SK-N-SH treated with all-trans-retinoic acid at 6 μM for 48 hours (cell line): ENCODE measurements at regions not wholly inside any gene's neighbourhood (a gene's known extent, or its start where the extent isn't known, plus 50 kb on each side); places are given as distances from the start of the nearest gene placed in this dataset.

ENCODE experiments used
- ATAC-seq: fragments of 200-7000 bp; cut with Tn5 transposase; 3 replicates; pipeline ENCODE4 v1.9.1; 2020; ENCODE audit warnings: mild to moderate bottlenecking, moderate library complexity
- ARNTL ChIP-seq: fragments of 450-650 bp; formaldehyde crosslinking; IDR thresholded peaks from 2 replicates; pipeline ENCODE4 v1.5.0; 2020; ENCODE audit warnings: low read depth, mild to moderate bottlenecking, moderate library complexity, borderline replicate concordance
- CSDC2 ChIP-seq: fragments of 250-450 bp; sonication (Bioruptor Pico); IDR thresholded peaks from 2 replicates; pipeline ENCODE4 v1.5.0; 2020; ENCODE audit warnings: mild to moderate bottlenecking, moderate library complexity
- ESRRG ChIP-seq: fragments of 250-450 bp; sonication (Bioruptor Pico); IDR thresholded peaks from 2 replicates; pipeline ENCODE4 v1.6.1; 2021; ENCODE audit warnings: mild to moderate bottlenecking
- GLIS3 ChIP-seq: fragments of 250-450 bp; sonication (Bioruptor Pico); IDR thresholded peaks from 2 replicates; pipeline ENCODE4 v1.5.0; 2020; ENCODE audit warnings: mild to moderate bottlenecking, moderate library complexity
- ISL1 ChIP-seq: fragments of 250-450 bp; sonication (Bioruptor Pico); IDR thresholded peaks from 2 replicates; pipeline ENCODE4 v2.1.2; 2022; ENCODE audit warnings: mild to moderate bottlenecking, moderate library complexity
- PATZ1 ChIP-seq: fragments of 250-450 bp; sonication (Bioruptor Pico); IDR thresholded peaks from 2 replicates; pipeline ENCODE4 v1.8.0; 2020; ENCODE audit warnings: mild to moderate bottlenecking, moderate library complexity, borderline replicate concordance
- PPARA ChIP-seq: fragments of 250-450 bp; sonication (Bioruptor Pico); IDR thresholded peaks from 2 replicates; pipeline ENCODE4 v1.5.0; 2020; ENCODE audit warnings: mild to moderate bottlenecking, borderline replicate concordance
- RARB ChIP-seq: fragments of 250-450 bp; sonication (Bioruptor Pico); IDR thresholded peaks from 2 replicates; pipeline ENCODE4 v1.8.0; 2021; ENCODE audit warnings: mild to moderate bottlenecking, moderate library complexity
- SNAI2 ChIP-seq: fragments of 250-450 bp; sonication (Bioruptor Pico); IDR thresholded peaks from 2 replicates; pipeline ENCODE4 v1.5.0; 2020; ENCODE audit warnings: mild to moderate bottlenecking, moderate library complexity
- TCF4 ChIP-seq: fragments of 250-450 bp; sonication (Bioruptor Pico); IDR thresholded peaks from 2 replicates; pipeline ENCODE4 v1.8.0; 2021; ENCODE audit warnings: mild to moderate bottlenecking, moderate library complexity, borderline replicate concordance
- TOX ChIP-seq: fragments of 250-450 bp; sonication (Bioruptor Pico); IDR thresholded peaks from 2 replicates; pipeline ENCODE4 v1.8.0; 2021; ENCODE audit warnings: mild to moderate bottlenecking, moderate library complexity, borderline replicate concordance
- TSHZ2 ChIP-seq: fragments of 250-450 bp; sonication (Bioruptor Pico); IDR thresholded peaks from 2 replicates; pipeline ENCODE4 v1.5.0; 2020; ENCODE audit warnings: mild to moderate bottlenecking, moderate library complexity
- ZC3H10 ChIP-seq: fragments of 250-450 bp; sonication (Bioruptor Pico); IDR thresholded peaks from 2 replicates; pipeline ENCODE4 v1.5.1; 2021; ENCODE audit warnings: mild to moderate bottlenecking, moderate library complexity
- ZFP3 ChIP-seq: fragments of 250-450 bp; sonication (Bioruptor Pico); IDR thresholded peaks from 2 replicates; pipeline ENCODE4 v1.5.0; 2020; ENCODE audit warnings: mild to moderate bottlenecking, moderate library complexity
- ZFP30 ChIP-seq: fragments of 450-650 bp; formaldehyde crosslinking; IDR thresholded peaks from 2 replicates; pipeline ENCODE4 v1.5.0; 2022; ENCODE audit warnings: mild to moderate bottlenecking, moderate library complexity
- ZNF70 ChIP-seq: fragments of 450-650 bp; formaldehyde crosslinking; IDR thresholded peaks from 2 replicates; pipeline ENCODE4 v1.5.0; 2020; ENCODE audit warnings: mild to moderate bottlenecking, moderate library complexity
- ZNF8 ChIP-seq: fragments of 450-650 bp; formaldehyde crosslinking; IDR thresholded peaks from 2 replicates; pipeline ENCODE4 v1.5.0; 2020; ENCODE audit warnings: mild to moderate bottlenecking, moderate library complexity
- TF ChIP-seq, protein P1 (sequence below): fragments of 250-450 bp; sonication (Bioruptor Pico); IDR thresholded peaks from 2 replicates; pipeline ENCODE4 v1.5.1; 2020; ENCODE audit warnings: low read depth, mild to moderate bottlenecking, moderate library complexity
- TF ChIP-seq, protein P2 (sequence below): fragments of 250-450 bp; sonication (Bioruptor Pico); IDR thresholded peaks from 2 replicates; pipeline ENCODE4 v1.8.0; 2021; ENCODE audit warnings: low read depth, mild to moderate bottlenecking, moderate library complexity, borderline replicate concordance
- TF ChIP-seq, protein P3 (sequence below): fragments of 250-450 bp; sonication (Bioruptor Pico); IDR thresholded peaks from 2 replicates; pipeline ENCODE4 v1.5.1; 2021; ENCODE audit warnings: mild to moderate bottlenecking, moderate library complexity

- no peak for ATAC-seq
- TF ChIP-seq TCF4 (CRISPR knock-in tag) (no peak), TOX (CRISPR knock-in tag) (no peak), CSDC2 (CRISPR knock-in tag) (no peak)
Measured at GRCh38 chr10:90326498-90327267, 531.2 kb downstream of the HTR7 start.

GRCh38 chr10:90327611-90328010, 530.2 kb downstream of the HTR7 start:
- TF ChIP-seq PATZ1 (CRISPR knock-in tag) (no peak), ZC3H10 (CRISPR knock-in tag) (no peak), SNAI2 (no peak), CSDC2 (CRISPR knock-in tag) (no peak), PPARA (no peak), ZNF8 (CRISPR knock-in tag) (no peak)
- TF ChIP-seq, protein P1, sequence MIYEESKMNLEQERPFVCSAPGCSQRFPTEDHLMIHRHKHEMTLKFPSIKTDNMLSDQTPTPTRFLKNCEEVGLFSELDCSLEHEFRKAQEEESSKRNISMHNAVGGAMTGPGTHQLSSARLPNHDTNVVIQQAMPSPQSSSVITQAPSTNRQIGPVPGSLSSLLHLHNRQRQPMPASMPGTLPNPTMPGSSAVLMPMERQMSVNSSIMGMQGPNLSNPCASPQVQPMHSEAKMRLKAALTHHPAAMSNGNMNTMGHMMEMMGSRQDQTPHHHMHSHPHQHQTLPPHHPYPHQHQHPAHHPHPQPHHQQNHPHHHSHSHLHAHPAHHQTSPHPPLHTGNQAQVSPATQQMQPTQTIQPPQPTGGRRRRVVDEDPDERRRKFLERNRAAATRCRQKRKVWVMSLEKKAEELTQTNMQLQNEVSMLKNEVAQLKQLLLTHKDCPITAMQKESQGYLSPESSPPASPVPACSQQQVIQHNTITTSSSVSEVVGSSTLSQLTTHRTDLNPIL (CRISPR knock-in tag): no peak
- ATAC-seq: no peak

GRCh38 chr10:90328459-90328858, 529.4 kb downstream of the HTR7 start:
- TF ChIP-seq TOX (CRISPR knock-in tag): no peak
- no peak for TF ChIP-seq TSHZ2 (CRISPR knock-in tag)
- no peak for TF ChIP-seq ZNF70 (CRISPR knock-in tag)
- no peak for TF ChIP-seq TCF4 (CRISPR knock-in tag)
- no peak for TF ChIP-seq ISL1
- TF ChIP-seq, protein P1 (CRISPR knock-in tag): no peak
- TF ChIP-seq ZFP3: no peak
- no peak for TF ChIP-seq ARNTL
- no peak for TF ChIP-seq RARB
- no peak for TF ChIP-seq SNAI2
- no peak for ATAC-seq

DNA sequence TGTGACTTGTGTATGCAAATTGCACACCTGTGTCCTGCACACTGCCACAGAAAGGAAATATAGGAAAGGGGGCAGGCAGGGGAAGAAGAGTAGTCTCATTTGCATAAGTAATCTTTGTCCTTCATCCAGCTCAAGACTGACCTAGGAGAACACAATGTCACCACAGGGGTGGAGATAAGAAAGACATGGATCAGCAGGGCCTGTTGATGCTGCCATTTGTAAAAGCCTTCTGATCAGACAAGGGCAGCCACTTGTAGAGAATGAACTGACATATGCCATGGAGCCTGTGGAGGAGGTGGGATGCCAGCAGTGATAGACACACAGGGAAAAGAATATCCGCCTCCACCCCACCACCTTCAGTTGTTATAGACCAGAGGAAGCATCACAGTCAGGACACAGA, 528.9 kb downstream of the HTR7 start:
- ATAC-seq: no peak
- TF ChIP-seq ZFP30 (CRISPR knock-in tag): no peak
- TF ChIP-seq, protein P2, sequence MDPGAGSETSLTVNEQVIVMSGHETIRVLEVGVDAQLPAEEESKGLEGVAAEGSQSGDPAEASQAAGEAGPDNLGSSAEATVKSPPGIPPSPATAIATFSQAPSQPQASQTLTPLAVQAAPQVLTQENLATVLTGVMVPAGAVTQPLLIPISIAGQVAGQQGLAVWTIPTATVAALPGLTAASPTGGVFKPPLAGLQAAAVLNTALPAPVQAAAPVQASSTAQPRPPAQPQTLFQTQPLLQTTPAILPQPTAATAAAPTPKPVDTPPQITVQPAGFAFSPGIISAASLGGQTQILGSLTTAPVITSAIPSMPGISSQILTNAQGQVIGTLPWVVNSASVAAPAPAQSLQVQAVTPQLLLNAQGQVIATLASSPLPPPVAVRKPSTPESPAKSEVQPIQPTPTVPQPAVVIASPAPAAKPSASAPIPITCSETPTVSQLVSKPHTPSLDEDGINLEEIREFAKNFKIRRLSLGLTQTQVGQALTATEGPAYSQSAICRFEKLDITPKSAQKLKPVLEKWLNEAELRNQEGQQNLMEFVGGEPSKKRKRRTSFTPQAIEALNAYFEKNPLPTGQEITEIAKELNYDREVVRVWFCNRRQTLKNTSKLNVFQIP (CRISPR knock-in tag): no peak
- TF ChIP-seq GLIS3: no peak
- TF ChIP-seq CSDC2 (CRISPR knock-in tag): no peak
- no peak for TF ChIP-seq ZNF8 (CRISPR knock-in tag)
- TF ChIP-seq ESRRG (CRISPR knock-in tag): no peak
- TF ChIP-seq ZC3H10 (CRISPR knock-in tag): no peak
- TF ChIP-seq, protein P3, sequence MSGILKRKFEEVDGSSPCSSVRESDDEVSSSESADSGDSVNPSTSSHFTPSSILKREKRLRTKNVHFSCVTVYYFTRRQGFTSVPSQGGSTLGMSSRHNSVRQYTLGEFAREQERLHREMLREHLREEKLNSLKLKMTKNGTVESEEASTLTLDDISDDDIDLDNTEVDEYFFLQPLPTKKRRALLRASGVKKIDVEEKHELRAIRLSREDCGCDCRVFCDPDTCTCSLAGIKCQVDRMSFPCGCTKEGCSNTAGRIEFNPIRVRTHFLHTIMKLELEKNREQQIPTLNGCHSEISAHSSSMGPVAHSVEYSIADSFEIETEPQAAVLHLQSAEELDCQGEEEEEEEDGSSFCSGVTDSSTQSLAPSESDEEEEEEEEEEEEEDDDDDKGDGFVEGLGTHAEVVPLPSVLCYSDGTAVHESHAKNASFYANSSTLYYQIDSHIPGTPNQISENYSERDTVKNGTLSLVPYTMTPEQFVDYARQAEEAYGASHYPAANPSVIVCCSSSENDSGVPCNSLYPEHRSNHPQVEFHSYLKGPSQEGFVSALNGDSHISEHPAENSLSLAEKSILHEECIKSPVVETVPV: no peak
- TF ChIP-seq, protein P1 (CRISPR knock-in tag): no peak
- no peak for TF ChIP-seq ZFP3
- no peak for TF ChIP-seq TSHZ2 (CRISPR knock-in tag)
- TF ChIP-seq ISL1: no peak
- TF ChIP-seq TOX (CRISPR knock-in tag): no peak
- no peak for TF ChIP-seq SNAI2
